ENCODE measurements at regions not wholly inside any gene's neighbourhood (a gene's known extent, or its start where the extent isn't known, plus 50 kb on each side); places are given as distances from the start of the nearest gene placed in this dataset.

DNA sequence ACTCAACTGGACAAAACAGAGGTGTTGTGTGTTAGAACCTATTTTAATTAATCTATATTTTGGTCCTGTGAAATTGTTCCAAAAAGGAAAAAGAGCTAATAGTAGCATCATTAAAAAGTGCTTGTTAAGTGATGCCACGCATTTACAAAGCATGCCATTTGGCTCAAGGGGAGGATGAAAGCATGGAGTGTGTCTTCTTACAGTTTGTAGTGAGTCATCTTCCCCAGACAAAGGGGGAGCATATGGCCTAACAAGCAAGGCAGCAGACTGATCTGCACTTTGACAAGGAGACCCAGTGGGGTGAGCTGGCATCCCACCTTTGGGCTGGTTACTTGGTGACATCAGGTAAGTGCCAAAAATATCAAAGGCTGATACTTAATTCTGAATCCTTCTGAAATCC lies 297.0 kb downstream of the FGF9 start:
- no peak for DNase-seq

GRCh38 chr13:21970172-21970571 lies 299.3 kb downstream of the FGF9 start:
- DNase-seq = no peak

DNA sequence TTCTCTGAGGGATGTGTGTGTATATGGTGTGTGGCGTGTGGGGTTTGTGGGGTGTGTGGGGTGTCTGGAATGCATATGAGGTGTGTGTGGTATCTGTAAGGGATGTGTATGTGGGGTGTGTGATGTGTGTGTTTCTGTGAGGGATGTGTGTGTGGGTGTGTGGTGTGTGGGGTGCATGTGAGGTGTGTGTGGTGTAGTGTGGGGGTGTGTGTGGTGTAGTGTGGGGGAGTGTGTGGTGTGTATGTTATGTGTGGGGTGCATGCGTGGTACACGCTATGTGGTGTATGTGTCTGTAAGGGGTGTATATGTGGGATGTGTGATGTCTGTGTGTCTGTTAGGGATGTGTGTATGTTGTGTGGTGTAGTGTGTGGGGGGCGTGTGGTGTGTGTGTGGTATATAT lies 300.0 kb downstream of the FGF9 start:
- DNase-seq = no peak

- no peak for DNase-seq
These were observed 301.1 kb downstream of the FGF9 start for GRCh38 chr13:21971662-21972621.

GRCh38 chr13:21973437-21974125 lies 302.7 kb downstream of the FGF9 start:
- DNase-seq = no peak

- DNase-seq = no peak
These were observed 303.9 kb downstream of the FGF9 start for GRCh38 chr13:21974741-21975140.

DNA sequence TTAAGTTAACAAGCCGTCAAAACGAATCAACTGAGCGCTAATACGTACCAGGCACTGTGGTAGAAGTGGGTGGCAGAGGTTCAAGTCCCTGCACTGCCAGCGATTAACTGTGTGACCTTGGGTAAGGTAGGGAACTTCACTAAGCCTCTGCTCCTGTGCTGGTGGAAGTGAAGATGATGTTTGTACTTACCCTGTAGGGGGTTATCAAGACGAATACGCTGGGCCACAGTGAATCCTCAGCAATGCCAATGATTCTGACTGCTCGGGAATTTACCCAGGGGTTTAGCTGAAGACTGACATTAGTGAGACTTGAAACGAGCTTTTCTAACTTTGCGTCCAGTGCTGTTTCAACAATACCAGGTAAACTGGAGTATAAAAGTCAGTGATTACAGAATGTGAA lies 305.3 kb downstream of the FGF9 start:
- DNase-seq = no peak

DNA sequence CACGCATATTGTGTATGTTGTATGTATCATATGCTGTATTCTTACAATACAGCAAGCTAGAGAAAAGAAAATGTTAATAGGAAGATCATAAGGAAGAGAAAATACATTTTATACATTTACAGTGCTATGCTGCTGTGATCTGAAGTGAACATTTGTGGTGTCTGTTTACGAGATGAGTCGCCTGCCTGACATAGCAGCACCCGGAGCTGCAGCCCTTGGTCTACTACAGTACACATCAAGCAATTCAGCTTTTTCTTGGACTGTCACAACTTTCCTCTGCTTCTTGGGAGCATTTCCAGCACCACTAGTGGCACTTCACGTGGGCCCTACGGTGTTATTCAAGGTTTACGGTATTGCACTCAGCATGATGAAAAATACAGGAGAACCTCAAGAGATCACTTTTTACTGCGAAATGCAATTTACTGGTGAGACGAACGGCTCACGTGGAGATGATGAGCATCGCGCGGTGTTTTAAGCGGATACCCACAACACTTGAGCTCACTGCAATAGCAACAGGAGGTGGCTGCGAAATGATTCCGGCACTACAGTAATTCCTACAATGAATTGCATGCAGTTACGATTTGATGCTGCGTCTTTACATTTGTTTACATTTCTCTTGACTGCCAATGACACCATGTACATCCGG lies 308.4 kb downstream of the FGF9 start:
- no peak for DNase-seq

DNA sequence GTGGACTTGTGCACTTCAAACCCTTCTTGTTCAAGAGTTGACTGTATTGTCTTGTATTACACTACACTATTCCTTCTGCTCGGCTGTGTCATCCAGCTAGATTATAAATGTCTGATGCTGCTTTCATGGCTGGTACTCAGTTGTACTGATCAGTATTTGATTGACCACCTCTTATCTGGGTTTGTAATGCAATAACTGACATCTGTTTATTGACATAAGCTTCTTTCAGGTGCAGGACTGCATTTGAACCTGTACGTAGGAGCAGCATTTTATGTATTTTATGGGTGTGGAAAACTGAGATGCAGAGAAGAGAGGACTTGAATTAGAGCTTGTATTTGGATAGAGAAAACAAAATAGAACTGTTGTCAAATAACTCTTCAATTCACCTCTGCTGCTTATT lies 309.2 kb downstream of the FGF9 start:
- DNase-seq = no peak

DNA sequence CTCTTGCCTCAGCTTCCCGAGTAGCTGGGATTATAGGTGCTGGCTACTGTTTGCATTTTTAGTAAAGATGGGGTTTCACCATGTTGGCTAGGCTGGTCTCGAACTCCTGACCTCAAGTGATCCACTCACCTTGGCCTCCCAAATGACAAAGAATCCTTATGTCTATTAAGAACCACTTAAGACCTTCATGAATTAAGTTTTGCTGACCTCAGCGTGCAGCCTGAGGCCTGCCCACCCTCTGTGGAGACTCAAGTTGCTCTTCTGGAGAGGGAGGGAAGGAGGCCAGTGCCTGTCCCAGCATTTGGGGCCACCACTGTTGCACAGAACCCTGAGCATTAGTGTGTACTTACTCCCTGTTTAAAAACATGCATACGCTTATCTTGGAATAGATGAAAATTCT lies 313.3 kb downstream of the FGF9 start:
- no peak for DNase-seq

DNA sequence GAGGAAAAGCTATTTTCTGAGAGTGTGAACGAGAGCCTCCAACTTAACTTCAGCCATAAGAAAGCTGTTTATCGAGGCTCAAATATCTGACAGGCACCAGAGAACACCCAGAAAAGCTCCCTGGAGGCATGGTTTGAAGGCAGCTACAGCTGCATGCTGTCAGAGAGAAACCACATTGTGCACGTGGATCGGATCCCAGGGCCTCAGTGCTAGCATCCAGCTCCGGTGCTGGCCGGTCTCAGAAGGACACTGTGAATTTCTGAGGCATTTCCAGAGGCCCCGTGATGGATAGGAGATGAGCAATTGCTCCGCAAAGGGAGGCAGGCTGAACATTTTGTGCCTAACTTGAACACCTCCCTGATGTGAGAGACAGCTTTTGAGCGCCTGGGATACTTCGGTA lies 315.7 kb downstream of the FGF9 start:
- DNase-seq = no peak

DNA sequence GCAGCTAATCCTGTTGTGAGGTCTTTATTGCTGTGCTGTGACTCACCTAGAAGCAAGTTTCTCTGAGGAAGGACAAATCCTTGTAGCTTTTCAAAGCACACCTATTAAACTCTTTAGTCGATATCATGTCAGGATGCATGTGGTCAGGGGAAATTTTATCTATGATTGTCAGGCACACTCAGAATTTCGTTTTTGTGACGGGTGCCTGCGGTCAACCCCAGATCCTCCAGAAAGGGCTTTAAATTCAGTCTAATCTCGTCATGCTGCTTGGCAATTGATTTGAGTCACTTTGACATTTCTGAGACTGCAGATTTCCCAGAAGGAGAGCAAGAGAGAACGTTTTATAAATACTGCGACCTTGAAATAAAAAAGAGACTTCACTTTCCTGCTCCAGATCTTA lies 316.9 kb downstream of the FGF9 start:
- DNase-seq = peak; percentile 48

DNA sequence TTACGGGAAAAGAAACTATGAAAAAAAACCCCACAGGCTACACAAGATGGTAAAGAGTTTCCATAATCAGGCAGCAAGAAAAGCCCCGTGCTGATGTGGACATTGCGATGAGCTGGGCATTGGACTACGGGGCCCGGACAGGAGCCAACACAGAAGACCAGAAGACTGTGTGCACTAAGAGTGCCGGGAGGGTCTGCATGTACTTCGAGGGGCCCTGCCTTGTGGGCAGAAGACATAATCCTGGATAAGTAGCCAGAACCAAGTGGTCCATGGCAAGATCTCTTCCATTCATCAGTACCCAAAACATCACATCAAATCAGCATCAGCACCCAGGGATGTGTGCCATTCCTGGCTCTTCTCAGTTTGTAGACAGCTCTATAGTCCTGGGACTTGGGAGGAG lies 317.8 kb downstream of the FGF9 start:
- DNase-seq = no peak

- no peak for DNase-seq
These were observed 325.2 kb downstream of the FGF9 start for GRCh38 chr13:21996049-21996448.

- DNase-seq = no peak
These were observed 326.9 kb downstream of the FGF9 start for GRCh38 chr13:21997726-21998125.

- no peak for DNase-seq
These were observed 327.6 kb downstream of the FGF9 start for GRCh38 chr13:21998279-21998990.

DNA sequence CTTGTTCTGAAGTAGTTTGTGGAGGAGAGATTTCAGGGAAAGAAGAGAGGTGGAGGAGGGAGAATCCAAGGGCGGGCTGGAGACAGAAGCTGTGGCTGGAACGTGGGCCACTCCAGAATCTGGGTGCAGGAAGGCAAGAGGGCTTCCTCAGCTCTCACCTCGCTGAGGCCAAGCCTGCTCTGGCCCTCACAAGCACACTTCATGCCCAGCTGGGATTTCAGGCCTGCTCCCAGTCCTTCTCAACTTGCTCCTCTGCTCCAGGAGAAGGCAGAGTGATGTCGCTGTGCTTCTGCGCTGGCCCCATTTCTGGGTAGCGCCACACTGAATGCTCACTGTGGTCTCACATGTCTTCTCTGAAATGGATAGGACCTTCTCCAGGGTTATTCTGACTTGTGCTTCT lies 328.8 kb downstream of the FGF9 start:
- no peak for DNase-seq

DNA sequence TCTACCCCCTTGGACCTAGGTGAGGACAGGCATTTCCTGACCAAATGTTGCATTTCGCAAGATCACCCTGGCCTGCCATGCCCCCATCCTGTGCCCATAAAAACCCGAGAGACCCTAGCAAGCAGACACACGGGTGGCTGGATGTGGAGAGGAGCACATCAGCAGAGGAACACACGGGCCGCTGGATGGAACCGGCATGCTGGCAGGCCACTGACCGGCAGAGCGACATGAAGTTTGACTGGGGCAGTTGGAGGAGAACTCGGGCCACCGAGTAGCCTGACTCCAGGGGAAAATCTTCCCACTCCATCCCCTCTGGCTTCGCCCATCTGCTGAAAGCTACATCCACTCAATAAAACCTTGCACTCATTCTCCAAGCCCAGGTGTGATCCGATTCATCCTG lies 329.3 kb downstream of the FGF9 start:
- DNase-seq = no peak

- DNase-seq = no peak
These were observed 330.5 kb downstream of the FGF9 start for GRCh38 chr13:22001336-22001735.

DNA sequence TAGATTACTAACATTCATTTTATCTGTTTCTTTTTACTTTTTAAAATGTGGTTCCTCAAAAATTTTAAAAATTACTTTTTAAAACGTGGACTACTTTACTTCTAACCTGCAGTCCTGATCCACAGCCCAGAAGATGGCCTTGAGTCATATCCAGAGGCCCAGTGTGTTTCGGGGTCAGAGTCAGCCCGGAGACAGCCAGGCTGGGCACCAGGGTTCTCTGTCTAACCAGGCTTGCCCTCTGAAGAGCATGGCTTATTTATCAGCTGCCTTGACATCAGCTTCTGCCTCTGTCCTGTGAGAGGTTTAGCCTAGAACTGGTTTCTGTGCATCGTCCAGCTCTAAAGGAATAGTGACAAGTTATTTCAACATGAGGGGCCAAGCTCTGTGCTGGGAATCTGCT lies 332.0 kb downstream of the FGF9 start:
- DNase-seq = no peak

DNA sequence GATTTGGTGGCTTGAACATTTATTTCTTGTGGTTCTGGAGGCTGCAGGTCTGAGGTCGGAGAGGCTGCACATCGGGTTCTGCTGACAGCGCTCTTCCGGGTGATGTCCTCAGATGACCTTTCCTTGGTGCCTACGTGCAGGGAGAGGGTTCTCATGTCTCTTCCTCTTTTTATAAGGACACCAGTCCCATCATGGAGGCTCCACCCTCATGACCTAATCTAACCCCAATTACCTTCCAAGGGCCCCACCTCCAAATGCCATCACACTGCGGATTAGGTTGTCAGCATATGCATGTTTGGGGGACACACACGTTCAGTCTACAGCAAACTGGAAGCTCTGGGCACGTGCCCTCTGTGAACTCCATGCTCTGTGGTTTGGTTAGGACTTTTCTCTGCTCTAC lies 338.6 kb downstream of the FGF9 start:
- DNase-seq = no peak

GRCh38 chr13:22009937-22010336 lies 339.1 kb downstream of the FGF9 start:
- DNase-seq = no peak

DNA sequence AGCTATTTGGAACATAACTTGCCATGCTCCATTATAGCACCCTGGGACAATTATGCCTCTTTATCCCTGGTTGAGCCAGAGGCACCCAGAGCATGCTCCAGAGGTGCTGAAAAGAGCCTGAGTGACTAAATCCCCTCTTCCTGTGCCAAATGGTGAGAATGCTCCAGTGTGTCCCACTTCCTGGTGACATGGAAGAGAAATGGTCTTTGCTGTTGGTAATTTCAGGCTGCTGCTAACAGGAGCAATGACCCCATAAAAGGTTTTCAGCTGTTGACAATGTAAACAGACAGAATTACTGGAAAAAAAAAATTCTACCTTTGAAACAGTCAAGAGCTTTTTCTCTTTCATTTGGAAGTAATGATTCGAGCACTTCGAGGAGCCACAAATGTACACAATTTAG lies 341.8 kb downstream of the FGF9 start:
- DNase-seq = no peak
